ENCODE measurements at regions not wholly inside any gene's neighbourhood (a gene's known extent, or its start where the extent isn't known, plus 50 kb on each side); places are given as distances from the start of the nearest gene placed in this dataset.

GRCh38 chr3:103992469-103992868 lies 1374.2 kb upstream of the ALCAM start:
- no peaks in the 10 kb centered on the region for H3K27me3 ChIP-seq (replicated peaks; ENCODE audit: insufficient read depth)
- ATAC-seq (ENCODE audit: insufficient number of reproducible peaks, low FRiP score, low read depth) = no peak
- no peak for TF ChIP-seq CTCF (IDR thresholded peaks at IDR 0.05)
- H3K9me3 ChIP-seq = no peaks in the 10 kb centered on the region
- no peak for DNase-seq (ENCODE audit: low spot score)
- no peaks in the 10 kb centered on the region for H3K4me1 ChIP-seq (ENCODE audit: control insufficient read depth in 1 of 2, low read depth in 2 of 2)
- no peak overlapping the region for H3K27ac ChIP-seq
- H3K36me3 ChIP-seq = no peaks in the 10 kb centered on the region
- H3K4me3 ChIP-seq = no peak overlapping the region

GRCh38 chr3:104004956-104005355 lies 1361.8 kb upstream of the ALCAM start:
- ATAC-seq (ENCODE audit: insufficient number of reproducible peaks, low FRiP score, low read depth) (no peak), DNase-seq (ENCODE audit: low spot score) (no peak)
- Histone ChIP-seq H3K36me3 (no peaks in the 10 kb centered on the region), H3K4me3 (no peak overlapping the region), H3K9me3 (no peaks in the 10 kb centered on the region), H3K4me1 (ENCODE audit: control insufficient read depth in 1 of 2, low read depth in 2 of 2) (no peaks in the 10 kb centered on the region), H3K27me3 (replicated peaks; ENCODE audit: insufficient read depth) (no peaks in the 10 kb centered on the region), H3K27ac (no peak overlapping the region)
- no peak for TF ChIP-seq CTCF (IDR thresholded peaks at IDR 0.05)

- Histone ChIP-seq H3K9me3 (no peaks in the 10 kb centered on the region), H3K27me3 (replicated peaks; ENCODE audit: insufficient read depth) (no peaks in the 10 kb centered on the region), H3K4me3 (no peak overlapping the region), H3K36me3 (no peaks in the 10 kb centered on the region), H3K4me1 (ENCODE audit: control insufficient read depth in 1 of 2, low read depth in 2 of 2) (no peaks in the 10 kb centered on the region), H3K27ac (no peak overlapping the region)
- no peak for TF ChIP-seq CTCF (IDR thresholded peaks at IDR 0.05)
- no peak for DNase-seq (ENCODE audit: low spot score)
- no peak for ATAC-seq (ENCODE audit: insufficient number of reproducible peaks, low FRiP score, low read depth)
Measured at GRCh38 chr3:104005815-104006214, 1360.9 kb upstream of the ALCAM start.

- H3K36me3 ChIP-seq = no peaks in the 10 kb centered on the region
- no peaks in the 10 kb centered on the region for H3K9me3 ChIP-seq
- ATAC-seq (ENCODE audit: insufficient number of reproducible peaks, low FRiP score, low read depth) (no peak), DNase-seq (ENCODE audit: low spot score) (no peak)
- H3K27ac ChIP-seq = no peak overlapping the region
- H3K4me1 ChIP-seq (ENCODE audit: control insufficient read depth in 1 of 2, low read depth in 2 of 2) = no peaks in the 10 kb centered on the region
- H3K27me3 ChIP-seq (replicated peaks; ENCODE audit: insufficient read depth) = no peaks in the 10 kb centered on the region
- no peak overlapping the region for H3K4me3 ChIP-seq
- TF ChIP-seq CTCF (IDR thresholded peaks at IDR 0.05) = no peak
Measured at GRCh38 chr3:104018541-104018940, 1348.2 kb upstream of the ALCAM start.

- Histone ChIP-seq H3K4me3 (no peak overlapping the region), H3K27me3 (replicated peaks; ENCODE audit: insufficient read depth) (no peaks in the 10 kb centered on the region), H3K36me3 (no peaks in the 10 kb centered on the region), H3K4me1 (ENCODE audit: control insufficient read depth in 1 of 2, low read depth in 2 of 2) (no peaks in the 10 kb centered on the region), H3K9me3 (no peaks in the 10 kb centered on the region), H3K27ac (no peak overlapping the region)
- no peak for TF ChIP-seq CTCF (IDR thresholded peaks at IDR 0.05)
- no peak for DNase-seq (ENCODE audit: low spot score)
- no peak for ATAC-seq (ENCODE audit: insufficient number of reproducible peaks, low FRiP score, low read depth)
Measured at GRCh38 chr3:104031598-104031997, 1335.1 kb upstream of the ALCAM start.

Data from thoracic aorta (tissue), 2 donors.